ENCODE measurements at regions not wholly inside any gene's neighbourhood (a gene's known extent, or its start where the extent isn't known, plus 50 kb on each side); places are given as distances from the start of the nearest gene placed in this dataset.
A peak's percentile ranks its signal among the peaks of the same experiment; 100 is the strongest.

DNA sequence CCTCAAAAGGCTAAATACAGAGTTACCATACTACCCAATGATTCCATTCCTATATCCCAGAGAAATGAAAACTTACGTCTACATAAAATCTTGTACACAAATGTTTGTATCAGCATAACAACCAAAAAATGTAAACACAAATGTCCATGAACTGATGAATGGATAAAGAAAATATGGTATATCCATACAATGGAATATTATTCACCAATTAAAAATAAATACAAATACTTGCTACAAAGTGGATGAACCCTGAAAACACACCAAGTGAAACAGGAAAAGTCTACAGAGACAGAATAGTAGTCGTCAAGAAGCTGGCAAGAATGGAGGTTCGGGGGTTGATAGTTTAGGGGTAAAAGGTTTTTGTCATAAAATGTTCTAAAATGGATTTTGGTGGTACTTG lies 54.0 kb upstream of the ANKRD28 start:
- no peak overlapping the region for H3K4me3 ChIP-seq (ENCODE audit: low read depth, low read length)
- TF ChIP-seq, protein P1, sequence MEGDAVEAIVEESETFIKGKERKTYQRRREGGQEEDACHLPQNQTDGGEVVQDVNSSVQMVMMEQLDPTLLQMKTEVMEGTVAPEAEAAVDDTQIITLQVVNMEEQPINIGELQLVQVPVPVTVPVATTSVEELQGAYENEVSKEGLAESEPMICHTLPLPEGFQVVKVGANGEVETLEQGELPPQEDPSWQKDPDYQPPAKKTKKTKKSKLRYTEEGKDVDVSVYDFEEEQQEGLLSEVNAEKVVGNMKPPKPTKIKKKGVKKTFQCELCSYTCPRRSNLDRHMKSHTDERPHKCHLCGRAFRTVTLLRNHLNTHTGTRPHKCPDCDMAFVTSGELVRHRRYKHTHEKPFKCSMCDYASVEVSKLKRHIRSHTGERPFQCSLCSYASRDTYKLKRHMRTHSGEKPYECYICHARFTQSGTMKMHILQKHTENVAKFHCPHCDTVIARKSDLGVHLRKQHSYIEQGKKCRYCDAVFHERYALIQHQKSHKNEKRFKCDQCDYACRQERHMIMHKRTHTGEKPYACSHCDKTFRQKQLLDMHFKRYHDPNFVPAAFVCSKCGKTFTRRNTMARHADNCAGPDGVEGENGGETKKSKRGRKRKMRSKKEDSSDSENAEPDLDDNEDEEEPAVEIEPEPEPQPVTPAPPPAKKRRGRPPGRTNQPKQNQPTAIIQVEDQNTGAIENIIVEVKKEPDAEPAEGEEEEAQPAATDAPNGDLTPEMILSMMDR (IDR thresholded peaks at IDR 0.05; ENCODE audit: control insufficient read depth, extremely low read depth, insufficient read depth), result no peak
- DNase-seq (ENCODE audit: low read depth), result no peak

DNA sequence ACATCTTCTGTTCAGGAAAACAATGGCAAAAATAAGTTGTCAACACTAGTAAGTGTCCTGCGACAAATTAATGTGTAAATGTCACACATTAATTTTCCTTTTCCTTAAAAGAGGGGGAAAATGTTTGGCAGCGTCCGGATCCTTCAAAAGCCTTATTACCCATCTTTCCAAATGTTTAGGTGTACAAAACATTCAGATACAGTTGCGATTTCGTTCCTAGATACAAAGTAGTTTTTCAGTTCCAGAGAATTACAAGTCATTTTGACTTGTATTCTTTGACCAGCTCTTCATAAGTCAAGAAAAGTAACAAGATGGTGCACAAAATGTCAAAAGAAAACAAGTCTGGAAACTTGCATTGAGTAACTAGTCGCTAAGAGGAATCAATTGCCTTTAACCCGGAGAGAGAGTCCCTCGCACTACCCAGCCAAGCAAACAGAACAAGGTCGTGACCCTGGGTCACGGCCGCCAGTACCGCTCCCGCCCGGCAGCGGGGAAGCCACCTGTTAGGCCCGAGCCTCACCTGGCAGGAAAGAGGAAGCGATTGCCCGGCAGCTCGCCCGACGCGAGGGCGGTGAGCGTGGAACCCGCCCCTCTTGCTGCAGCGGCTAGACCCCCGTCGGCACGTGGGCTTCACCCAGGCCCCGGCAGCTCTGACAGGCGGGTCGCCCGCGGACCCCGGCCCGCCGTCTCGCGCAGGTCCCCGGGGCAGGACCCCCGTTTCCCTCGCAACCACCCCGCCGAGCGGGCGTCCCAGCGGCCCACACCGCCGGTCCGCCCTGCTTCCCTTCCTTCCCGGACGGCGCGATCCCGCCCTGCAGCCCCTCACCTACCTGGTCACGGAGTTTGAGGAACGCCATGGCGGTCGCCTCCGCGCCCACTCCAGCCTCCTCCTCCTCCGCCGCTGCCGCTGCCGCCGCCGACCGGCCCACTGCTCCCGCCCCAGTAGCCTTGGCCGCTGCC lies 61.0 kb upstream of the ANKRD28 start:
- TF ChIP-seq, protein P1 (IDR thresholded peaks at IDR 0.05; ENCODE audit: control insufficient read depth, extremely low read depth, insufficient read depth), result no peak
- DNase-seq (ENCODE audit: low read depth), result peak; percentile 72
- H3K4me3 ChIP-seq (ENCODE audit: low read depth, low read length), result peak overlapping the region; percentile 78

DNA sequence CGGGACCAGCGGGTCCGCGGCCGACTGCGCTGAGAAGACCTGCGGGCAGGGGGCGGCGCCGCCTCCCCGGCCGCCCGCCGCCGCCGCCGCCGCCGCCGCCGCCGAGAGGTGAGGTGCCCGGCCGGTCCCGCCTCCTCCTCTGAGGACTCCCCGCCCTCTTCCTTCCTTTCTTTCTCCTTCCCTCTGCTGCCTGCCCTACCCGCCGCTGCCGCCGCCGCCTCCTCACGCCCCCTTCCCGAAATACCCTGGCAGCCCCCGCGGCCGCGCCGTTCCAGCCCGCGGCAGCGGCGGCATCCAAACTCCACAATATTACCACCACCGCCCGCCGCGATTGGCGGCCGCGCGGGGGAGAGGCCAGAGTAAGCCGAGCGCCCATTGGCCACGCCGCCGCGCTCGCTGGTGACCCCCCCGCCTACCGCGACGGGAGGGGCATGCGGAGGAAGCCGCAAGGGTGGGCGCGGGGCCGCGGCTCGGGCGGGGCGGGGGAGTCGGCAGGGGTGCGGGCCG lies 61.8 kb upstream of the ANKRD28 start:
- TF ChIP-seq, protein P1 (IDR thresholded peaks at IDR 0.05; ENCODE audit: control insufficient read depth, extremely low read depth, insufficient read depth), result no peak
- DNase-seq (ENCODE audit: low read depth), result no peak
- peak overlapping the region; percentile 78 for H3K4me3 ChIP-seq (ENCODE audit: low read depth, low read length)

DNA sequence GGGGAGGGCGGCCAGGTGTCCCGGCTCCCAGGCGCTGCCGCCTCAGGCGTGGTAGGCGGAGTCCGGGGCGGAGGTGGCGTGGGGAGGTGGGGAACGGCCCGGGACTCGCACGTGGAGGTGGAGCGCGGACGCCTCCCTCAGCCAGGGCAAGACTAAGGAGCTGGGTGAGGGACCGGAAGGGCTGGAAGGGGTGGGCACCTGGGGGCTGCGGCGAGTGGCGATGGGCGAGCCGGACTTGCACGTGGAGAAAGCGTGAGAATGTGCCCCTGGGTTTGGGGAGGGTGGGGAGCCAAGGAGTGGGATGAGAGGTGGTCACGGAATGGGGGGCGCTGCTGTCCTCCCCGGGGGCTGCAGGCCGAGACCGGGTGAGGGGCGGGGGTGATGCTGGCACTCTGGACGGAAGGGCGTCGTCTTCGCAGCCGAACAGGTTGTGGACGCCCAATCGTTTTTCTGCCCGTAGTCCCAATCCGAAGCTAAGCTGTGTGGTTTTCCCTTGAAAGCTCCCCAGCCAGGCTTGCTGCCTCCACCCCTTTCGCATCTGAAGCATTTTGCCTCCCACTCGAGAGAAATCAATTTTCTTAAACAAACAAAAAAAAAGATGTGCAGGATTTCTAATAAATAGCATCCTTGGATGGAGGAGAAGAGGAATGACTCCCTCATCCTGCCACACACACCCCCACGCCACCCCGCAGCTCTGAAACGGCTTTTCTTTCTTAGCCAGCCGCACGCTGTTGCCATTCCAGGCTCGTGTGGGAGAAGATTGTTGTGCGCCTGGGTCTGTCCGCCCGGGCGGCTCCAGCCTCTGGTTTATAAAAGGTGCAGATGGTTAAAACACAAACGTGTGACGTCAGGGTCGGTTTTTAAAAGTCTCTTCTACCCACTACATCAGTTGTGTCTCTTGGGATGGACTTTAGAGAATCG lies 62.5 kb upstream of the ANKRD28 start:
- TF ChIP-seq, protein P1 (IDR thresholded peaks at IDR 0.05; ENCODE audit: control insufficient read depth, extremely low read depth, insufficient read depth), result no peak
- DNase-seq (ENCODE audit: low read depth), result no peak
- peak overlapping the region; percentile 78 for H3K4me3 ChIP-seq (ENCODE audit: low read depth, low read length)

DNA sequence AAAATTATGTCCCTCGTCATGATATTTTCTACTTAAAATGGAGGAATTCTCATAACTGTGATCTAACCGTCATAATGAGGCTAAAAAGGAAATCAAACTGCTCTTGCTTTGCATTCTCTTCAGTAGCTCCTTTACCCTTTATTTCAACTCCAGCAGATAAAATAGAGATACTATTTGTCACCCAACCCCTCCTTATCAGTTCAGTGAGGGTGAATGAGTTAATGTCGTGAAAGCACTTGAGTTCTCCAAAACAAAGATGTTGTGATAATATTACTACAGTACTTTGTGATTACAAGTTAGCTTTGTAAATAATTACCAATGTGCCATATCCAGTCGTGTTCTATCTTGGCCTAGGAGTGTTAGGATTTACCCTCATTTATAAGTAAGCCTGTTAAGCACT lies 63.4 kb upstream of the ANKRD28 start:
- DNase-seq (ENCODE audit: low read depth), result no peak
- TF ChIP-seq, protein P1 (IDR thresholded peaks at IDR 0.05; ENCODE audit: control insufficient read depth, extremely low read depth, insufficient read depth), result no peak
- H3K4me3 ChIP-seq (ENCODE audit: low read depth, low read length), result peak overlapping the region; percentile 78

DNA sequence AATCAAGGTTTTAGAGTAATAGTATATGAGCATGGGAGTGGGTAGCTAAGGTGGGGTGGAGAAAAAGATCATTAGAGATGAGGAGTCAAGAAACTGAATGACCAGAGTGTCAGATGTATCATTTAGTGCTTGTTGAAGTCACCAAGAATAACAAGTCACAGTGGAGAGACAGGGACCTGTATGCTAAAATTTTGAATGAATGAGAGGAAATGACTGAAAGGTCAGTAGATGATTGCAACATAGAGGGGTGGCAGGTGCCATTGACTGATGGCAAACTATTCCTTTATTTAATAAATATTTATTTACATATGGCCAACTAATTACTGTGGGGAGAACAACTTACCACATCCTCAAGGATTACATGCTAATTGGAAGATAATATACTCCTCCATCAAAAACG lies 75.0 kb upstream of the ANKRD28 start:
- TF ChIP-seq, protein P1 (IDR thresholded peaks at IDR 0.05; ENCODE audit: control insufficient read depth, extremely low read depth, insufficient read depth), result no peak
- H3K4me3 ChIP-seq (ENCODE audit: low read depth, low read length), result no peak overlapping the region
- no peak for DNase-seq (ENCODE audit: low read depth)

All from LNCaP clone FGC (cell line).